GM18951 (cell line): ENCODE measurements at regions not wholly inside any gene's neighbourhood (a gene's known extent, or its start where the extent isn't known, plus 50 kb on each side); places are given as distances from the start of the nearest gene placed in this dataset.

Experiments used
- POLR2A ChIP-seq: IDR thresholded peaks from 4 replicates; pipeline ENCODE4 v1.6.1; 2011; ENCODE audit warnings: mild to moderate bottlenecking; ENCODE audit not compliant: insufficient read length, insufficient read depth; ENCODE audit errors: extremely low read depth
- in situ Hi-C: fragments of 300-500 bp; cut with MboI; formaldehyde crosslinking; loops from one replicate; pipeline ENCODE4 v1.12.0; 2022; ENCODE audit warnings: low sequenced_read_pairs, mixed read lengths, inconsistent platforms; ENCODE audit not compliant: unreplicated experiment

DNA sequence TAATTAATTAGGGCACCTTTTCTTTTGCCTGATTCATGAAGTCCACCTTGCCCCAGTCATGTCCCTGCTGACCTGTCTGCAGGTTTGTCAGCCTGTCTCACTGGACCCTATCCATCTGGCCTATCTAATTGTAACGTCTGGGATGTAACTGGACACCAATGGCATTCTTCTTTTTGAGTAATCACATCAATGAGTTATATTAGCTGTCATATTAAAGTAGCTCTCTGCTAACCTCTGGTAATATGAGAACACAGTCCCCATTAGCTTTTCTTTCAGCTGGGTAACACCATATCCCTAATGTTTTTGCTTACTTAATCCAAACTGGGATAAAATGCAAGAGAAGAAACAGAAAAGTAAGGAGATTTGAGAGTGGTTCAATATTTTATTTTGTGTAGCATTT, 166.2 kb upstream of the VEPH1 start:
- TF ChIP-seq POLR2A = no peak
- in situ Hi-C loops = no loop called here

DNA sequence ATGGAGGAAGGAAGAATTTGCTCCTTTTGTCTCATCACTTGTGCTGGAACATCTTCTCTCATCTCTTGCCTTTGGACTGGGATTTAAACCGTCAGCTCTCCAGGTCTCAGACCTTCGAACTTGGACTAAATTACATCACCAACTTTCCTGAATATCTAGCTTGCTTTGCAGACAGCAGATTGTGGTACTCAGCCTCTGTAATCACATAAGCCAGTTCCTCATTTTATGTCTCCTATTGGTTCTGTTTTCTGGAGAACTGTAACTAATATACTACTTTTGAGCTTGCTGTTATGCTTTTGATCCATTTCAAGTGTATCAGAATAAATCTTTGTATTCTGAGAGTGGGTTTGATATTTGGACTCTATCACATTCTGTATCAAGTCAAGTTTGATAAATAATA, 164.3 kb upstream of the VEPH1 start:
- no peak for TF ChIP-seq POLR2A
- in situ Hi-C loops = no loop called here

DNA sequence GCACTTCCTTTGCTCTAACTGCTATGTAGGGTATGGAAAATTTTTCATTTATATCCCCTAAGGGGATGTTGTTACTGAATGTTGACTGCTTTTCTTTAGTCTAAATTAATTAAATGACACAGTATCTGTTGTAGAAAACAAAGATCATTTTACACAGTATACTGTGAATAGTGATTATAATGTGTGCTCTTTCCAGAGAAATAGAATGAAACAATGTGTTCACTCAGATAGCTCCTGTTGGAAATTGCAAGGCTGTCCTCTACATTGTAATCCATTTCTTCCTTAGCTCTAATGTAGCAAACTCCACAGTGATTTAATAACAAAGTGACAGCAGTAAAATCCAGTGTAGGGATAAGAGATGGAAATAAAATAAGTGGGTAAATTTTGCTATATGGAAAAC, 159.0 kb upstream of the VEPH1 start:
- in situ Hi-C loops = no loop called here
- TF ChIP-seq POLR2A = no peak

DNA sequence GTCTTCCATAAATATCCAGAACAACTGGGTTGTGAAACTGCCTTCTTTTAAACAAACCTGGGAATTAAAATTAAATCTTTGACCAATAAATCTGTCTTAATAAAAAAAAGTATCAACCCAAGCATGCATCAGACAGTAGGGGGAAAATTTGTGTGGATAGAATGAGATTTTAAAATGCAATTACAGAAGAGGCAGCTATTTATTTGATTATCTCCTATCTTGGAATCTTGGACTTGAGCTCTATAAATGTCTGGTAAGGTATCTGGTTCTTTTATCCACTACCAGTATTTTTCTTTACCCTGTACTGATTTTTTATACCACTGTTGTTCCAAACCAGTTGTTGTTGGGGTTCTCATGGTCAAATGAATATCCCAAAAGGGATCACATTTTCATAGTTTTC, 157.6 kb upstream of the VEPH1 start:
- no peak for TF ChIP-seq POLR2A
- in situ Hi-C loops = no loop called here

DNA sequence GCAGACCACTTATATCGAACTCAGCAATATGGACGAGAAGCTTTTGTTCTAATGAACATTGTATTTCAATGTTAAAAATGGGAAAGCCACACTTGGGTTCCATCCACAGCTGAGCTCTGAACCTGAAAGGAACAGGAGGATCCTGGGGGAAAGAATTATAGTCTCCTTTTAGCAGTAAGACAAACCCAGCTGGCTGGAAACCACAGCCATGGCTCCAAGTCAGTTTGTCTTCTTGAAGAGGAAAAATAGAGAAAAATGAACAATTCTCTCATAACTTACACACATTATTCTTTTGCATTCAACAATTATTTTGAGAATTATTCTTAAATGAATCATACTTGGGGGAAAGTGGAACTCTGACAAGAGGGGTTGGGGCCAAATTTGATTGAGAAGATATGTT, 149.2 kb upstream of the VEPH1 start:
- no peak for TF ChIP-seq POLR2A
- in situ Hi-C loops = no loop called here

DNA sequence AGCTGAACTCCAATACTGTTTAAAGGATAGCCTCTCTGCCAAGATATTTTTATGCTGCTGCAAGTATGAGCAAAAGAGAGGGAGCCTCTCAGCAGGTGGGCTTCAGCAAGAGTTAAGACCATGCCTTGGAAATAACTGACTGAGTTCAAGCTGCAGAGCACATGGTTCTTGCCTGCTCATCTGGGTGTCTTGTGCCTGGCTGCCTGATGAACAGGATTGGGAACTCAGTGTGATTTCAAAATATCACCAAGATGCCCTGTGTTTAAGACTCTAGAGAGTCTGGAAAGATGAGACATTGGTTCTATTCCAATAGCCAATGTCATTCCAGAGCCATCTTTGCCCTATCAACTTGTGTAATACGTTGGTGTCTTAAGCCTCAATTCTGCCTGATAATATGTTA, 147.5 kb upstream of the VEPH1 start:
- no peak for TF ChIP-seq POLR2A
- in situ Hi-C loops = no loop called here

DNA sequence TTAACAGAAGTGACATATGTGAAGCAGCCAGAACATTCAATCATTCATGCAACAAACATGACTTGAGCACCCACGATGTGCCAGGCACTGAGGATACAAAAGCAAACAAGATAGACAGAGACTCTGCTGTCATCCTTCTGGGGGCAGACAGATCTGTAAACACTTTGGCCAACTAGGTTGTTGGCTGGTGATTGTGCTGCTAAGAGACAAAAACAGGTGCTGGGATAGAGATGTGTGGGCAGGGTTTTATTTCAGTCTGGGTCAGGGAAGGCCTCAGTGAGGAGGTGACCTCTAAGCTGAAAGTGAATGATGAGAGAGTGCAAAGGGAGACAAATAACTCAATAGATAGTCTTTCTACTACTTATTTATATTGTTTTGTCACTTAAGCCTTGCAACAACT, 147.0 kb upstream of the VEPH1 start:
- in situ Hi-C loops = no loop called here
- TF ChIP-seq POLR2A = no peak

DNA sequence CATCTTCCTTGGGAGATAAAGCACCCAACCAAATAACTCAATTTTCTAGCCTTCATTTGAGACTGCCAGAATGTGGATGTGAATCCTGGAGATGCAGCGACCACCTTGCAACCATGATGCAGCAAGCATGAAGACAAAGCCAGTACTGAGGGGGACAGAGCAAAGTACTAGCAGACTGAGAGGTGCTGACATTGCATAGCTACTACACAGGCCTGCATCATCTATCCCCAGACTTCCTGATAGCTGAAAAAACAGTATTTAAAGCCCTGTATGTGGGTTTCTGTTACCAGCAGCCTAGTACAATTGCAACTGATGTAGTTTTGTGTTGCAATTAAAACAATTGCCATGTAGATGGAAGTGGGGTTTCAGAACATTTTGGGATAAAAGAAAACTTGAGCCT, 146.3 kb upstream of the VEPH1 start:
- TF ChIP-seq POLR2A = no peak
- in situ Hi-C loops = no loop called here

DNA sequence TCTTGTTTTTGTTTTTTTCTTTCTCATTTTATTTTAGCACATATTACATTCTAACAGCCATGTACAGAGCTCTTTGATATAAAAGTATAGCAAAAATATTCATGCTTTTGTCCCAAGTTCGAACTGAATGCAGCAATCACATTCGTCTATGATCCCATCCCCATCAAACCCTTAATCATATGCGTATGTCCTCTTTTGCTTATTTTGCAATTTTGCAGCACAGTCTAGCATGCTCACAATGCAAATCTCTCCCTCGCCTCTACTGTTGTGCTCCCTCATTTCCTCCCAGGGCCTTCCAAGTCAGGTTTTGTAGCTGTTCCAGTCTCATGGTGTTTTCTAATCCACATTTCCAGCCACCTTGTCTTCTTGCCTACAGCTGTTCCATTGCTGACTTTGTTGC, 144.6 kb upstream of the VEPH1 start:
- TF ChIP-seq POLR2A = no peak
- in situ Hi-C loops = no loop called here

DNA sequence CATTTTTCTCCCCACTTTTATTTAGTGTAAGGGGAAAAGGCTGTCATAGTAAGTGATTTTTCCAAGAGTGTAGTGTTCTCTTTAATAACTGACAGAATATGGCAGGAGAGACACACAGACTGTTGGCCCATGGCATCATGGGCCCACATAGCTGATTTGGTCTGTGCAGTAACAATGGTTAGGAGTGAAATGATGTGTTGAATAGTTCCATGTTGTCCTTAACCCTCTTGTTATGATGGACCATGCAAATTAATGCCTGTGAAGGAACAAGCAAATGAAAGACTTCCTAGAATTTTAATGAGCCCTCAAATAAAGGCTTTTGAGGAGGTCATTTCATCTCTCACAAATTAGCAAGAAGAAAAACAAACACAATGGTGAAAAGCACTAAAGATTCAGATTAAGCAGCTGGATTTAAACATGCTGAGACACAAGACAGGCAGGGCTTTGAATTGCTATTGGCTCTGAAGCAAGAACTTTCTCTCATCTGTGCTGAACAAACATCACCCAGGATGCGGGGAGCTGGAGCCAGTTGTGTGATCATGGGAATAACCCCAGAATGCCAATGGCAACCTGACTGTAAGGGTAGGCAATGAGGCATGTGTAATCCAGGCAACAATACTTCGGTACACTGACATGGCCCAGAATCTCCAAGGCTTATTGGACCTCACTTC, 136.7 kb upstream of the VEPH1 start:
- in situ Hi-C loops = no loop called here
- TF ChIP-seq POLR2A = no peak

DNA sequence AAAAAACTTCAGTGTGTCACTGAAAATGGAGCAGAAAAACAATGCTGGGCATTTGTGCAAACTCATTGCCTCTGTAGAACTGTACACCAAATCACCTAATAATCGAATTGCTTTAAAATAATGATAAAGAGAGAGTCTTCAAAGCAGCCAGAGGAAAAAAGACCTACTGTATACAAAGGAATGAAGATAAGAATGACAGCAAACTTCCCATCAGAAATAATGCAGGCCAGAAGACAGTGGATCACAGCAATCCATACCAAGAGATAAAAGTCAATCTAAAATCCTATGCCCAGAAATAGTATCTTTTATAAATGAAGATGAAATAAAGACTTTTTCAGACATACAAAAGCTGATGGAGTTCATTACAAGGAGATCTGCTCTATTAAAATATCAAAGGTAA, 134.7 kb upstream of the VEPH1 start:
- no peak for TF ChIP-seq POLR2A

DNA sequence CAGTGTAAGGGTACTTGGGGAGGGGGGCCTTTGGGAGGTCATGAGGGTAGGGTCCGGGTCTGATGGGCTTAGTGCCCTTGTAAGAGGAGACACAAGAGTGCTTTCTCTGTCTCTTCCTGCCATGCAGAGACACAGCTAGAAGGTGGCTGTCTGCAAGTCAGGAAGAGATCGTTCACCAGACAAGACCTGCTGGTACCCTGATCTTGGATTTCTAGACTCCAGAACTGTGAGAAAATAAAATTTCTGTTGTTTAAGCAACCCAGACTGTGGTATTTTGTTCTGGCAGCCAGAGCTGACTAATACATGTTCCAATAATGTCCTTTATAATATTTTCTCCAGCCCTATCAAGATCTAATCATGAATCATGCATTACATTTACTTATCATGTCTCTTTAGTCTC, 130.0 kb upstream of the VEPH1 start:
- in situ Hi-C loops = no loop called here

More for the DNA sequence above, 134.7 kb upstream of the VEPH1 start:
- in situ Hi-C loops = no loop called here

DNA sequence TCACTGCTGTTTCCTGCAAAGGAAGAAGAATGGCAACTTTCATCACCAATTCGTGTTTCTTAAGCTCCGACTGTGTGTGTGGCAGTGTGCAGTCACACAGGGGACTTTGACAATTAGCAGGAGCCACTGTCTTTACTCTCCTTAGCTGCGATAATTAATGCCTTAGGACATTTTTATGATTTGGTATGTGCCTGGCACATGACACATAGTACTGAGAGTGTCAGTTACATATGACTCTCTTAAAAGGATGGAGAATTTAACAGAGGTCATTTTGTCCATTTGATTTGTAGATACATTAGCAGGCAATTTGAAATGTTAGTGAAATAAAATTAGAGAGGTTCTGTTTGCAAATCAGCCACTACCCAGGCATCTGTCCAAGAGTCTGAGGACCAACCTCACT, 128.9 kb upstream of the VEPH1 start:
- TF ChIP-seq POLR2A = no peak
- in situ Hi-C loops = no loop called here

More for the DNA sequence above, 130.0 kb upstream of the VEPH1 start:
- TF ChIP-seq POLR2A = no peak

DNA sequence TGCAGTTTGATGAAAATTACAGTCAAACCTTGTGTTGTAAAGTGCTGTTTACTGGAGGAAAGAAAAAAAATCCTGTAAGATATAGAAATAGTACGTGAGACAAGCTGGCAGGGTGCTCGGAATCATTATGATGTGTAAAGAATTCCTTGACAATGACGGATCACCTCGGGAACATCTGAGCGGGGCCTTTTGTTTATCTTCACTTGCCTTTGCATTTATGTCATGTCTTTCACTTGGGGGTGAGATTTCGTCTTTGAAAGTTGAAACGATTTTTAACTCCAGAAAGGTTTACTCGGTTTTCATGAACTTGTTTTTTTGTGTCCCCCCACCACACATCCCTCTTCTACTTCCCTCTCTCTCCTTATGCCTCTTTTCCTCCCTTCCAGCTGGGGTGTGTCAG, 128.3 kb upstream of the VEPH1 start:
- TF ChIP-seq POLR2A = no peak
- in situ Hi-C loops = no loop called here

DNA sequence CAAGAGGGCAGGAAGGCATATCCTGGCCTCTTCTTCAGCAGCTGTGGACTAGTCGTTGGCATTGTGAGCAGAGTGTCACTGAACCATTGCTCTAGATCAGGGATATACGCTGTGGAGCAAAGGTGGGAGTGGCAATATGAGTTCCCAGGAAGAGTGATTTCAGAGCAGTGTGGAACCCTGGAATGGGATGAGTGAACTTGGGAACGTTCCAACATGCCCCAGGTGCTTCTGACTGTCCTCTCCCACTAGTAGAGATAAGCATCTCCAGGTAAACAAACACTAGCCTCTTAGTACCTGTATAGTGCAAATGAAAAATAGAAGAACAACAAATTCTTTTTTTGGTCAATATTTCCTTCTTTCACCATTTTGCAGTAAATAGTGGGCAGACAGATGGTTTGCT, 123.6 kb upstream of the VEPH1 start:
- in situ Hi-C loops = no loop called here
- no peak for TF ChIP-seq POLR2A

DNA sequence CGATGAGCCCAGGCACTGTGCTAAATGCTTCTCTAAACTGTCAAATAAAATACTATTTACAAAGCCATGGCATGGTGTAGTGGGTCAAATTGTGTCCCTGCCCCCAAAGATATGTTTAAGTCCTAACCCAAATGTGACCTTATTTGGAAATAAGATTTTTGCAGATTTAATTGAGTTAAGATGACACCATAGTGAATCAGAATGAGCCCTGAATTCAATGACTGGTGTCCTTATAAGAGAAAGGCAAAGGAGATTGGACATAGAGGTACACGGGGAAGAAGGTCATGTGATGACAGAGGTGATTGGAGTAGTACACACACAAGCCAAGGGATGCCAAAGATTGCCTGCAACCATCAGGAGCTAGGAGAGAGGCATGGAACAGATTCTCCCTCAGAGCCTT, 121.6 kb upstream of the VEPH1 start:
- no peak for TF ChIP-seq POLR2A
- in situ Hi-C loops = loop anchor here (25.0 kb wide), 3 partner anchors 812 to 1162 kb away; no protein-coding TSS in a partner anchor
